Esophagus muscularis mucosa (tissue), 4 donors: ENCODE measurements at regions not wholly inside any gene's neighbourhood (a gene's known extent, or its start where the extent isn't known, plus 50 kb on each side); places are given as distances from the start of the nearest gene placed in this dataset.

Experiments used
- CTCF ChIP-seq, 3 experiments: fragments of 200-600 bp in 2 of 3; fragments of 450-650 bp in 1 of 3; sonication (generic) in 2 of 3; IDR thresholded peaks; one replicate each; pipeline ENCODE4 v1.5.1; 2017 to 2019; ENCODE audit warnings: antibody characterized with exemption in 3 of 3, mild to moderate bottlenecking in 2 of 3, moderate library complexity in 1 of 3
- EP300 ChIP-seq: sonication (generic); formaldehyde crosslinking; IDR thresholded peaks from one replicate; pipeline ENCODE4 v1.6.1; 2017; ENCODE audit warnings: antibody characterized with exemption
- POLR2AphosphoS5 ChIP-seq, 2 donors: sonication (generic); formaldehyde crosslinking; IDR thresholded peaks; one replicate each; pipeline ENCODE4 v1.6.1; 2017; ENCODE audit warnings: antibody characterized with exemption in 2 of 2

GRCh38 chr9:26579056-26579455, 313.5 kb downstream of the CAAP1 start:
- TF ChIP-seq EP300 (no peak), POLR2AphosphoS5 (IDR thresholded peaks at IDR 0.05) (no peak), CTCF (IDR thresholded peaks at IDR 0.05) (no peak)
